Caco-2 (cell line): ENCODE measurements at regions not wholly inside any gene's neighbourhood (a gene's known extent, or its start where the extent isn't known, plus 50 kb on each side); places are given as distances from the start of the nearest gene placed in this dataset.

Experiments used
- BruUV-seq: library from RNA; stranded (reverse); fragments of 400-500 nt; replicated peaks from 2 replicates; lab custom pipeline; 2021; lab: Mats Ljungman, UMichigan
- CTCF ChIA-PET: fragments of 300-600 bp; sonication (Branson Sonifier 250); formaldehyde crosslinking; loops from one replicate; lab custom pipeline; 2022; ENCODE audit warnings: antibody characterized with exemption; lab: Charles Lee
- POLR2A ChIA-PET: fragments of 300-600 bp; sonication (Branson Sonifier 250); formaldehyde crosslinking; loops from one replicate; lab custom pipeline; 2022; ENCODE audit warnings: antibody characterized with exemption; lab: Charles Lee
- DNase-seq, 2 experiments: peaks; one replicate each; pipeline versions ENCODE4 v3.0.0 to v3.0.0-alpha.2; 2020 to 2022
- H3K27me3 ChIP-seq: replicated peaks from 2 replicates; pipeline ENCODE4 v1.6.0; 2011; ENCODE audit warnings: low read length; ENCODE audit not compliant: control insufficient read depth, insufficient read depth
- H3K36me3 ChIP-seq: 2 replicates; pipeline ENCODE4 v1.5.1; 2011; ENCODE audit warnings: low read length; ENCODE audit not compliant: control insufficient read depth, insufficient read depth
- H3K4me1 ChIP-seq: fragments of 250-450 bp; sonication (Bioruptor Pico); 2 replicates; pipeline ENCODE4 v1.5.1; 2020; ENCODE audit warnings: mild to moderate bottlenecking
- H3K4me3 ChIP-seq: 2 replicates; pipeline ENCODE4 v1.5.1; 2011; ENCODE audit warnings: low read depth, mild to moderate bottlenecking, control low read depth, low read length
- H3K9me3 ChIP-seq: fragments of 250-450 bp; sonication (Bioruptor Pico); 2 replicates; pipeline ENCODE4 v1.5.1; 2020; ENCODE audit warnings: mild to moderate bottlenecking, moderate library complexity
- H3K27ac Mint-ChIP-seq: one replicate; pipeline ENCODE4 v1.8.0; 2022; ENCODE audit warnings: mixed read lengths; ENCODE audit not compliant: unreplicated experiment
- H3K27me3 Mint-ChIP-seq: one replicate; pipeline ENCODE4 v1.8.0; 2022; ENCODE audit warnings: mixed read lengths; ENCODE audit not compliant: insufficient read depth, unreplicated experiment
- H3K36me3 Mint-ChIP-seq: one replicate; pipeline ENCODE4 v1.8.0; 2022; ENCODE audit warnings: mild to moderate bottlenecking, mixed read lengths; ENCODE audit not compliant: insufficient read depth, unreplicated experiment
- H3K4me1 Mint-ChIP-seq: one replicate; pipeline ENCODE4 v1.8.0; 2022; ENCODE audit warnings: low read depth, mixed read lengths; ENCODE audit not compliant: unreplicated experiment
- H3K4me3 Mint-ChIP-seq: one replicate; pipeline ENCODE4 v1.8.0; 2022; ENCODE audit warnings: mild to moderate bottlenecking, moderate library complexity, mixed read lengths; ENCODE audit not compliant: unreplicated experiment
- H3K9me3 Mint-ChIP-seq: one replicate; pipeline ENCODE4 v1.8.0; 2022; ENCODE audit warnings: mixed read lengths; ENCODE audit not compliant: unreplicated experiment
- CTCF ChIP-seq, 2 experiments: fragments of 200-600 bp in 1 of 2; IDR thresholded peaks; 1 replicate in 1 of 2; 2 replicates in 1 of 2; pipeline versions ENCODE4 v1.5.1 to v1.8.0; 2011 to 2022; ENCODE audit warnings: antibody characterized with exemption in 1 of 2, control low read depth in 1 of 2, inconsistent platforms in 1 of 2, low read depth in 1 of 2, low read length in 1 of 2, mild to moderate bottlenecking in 1 of 2, moderate library complexity in 1 of 2; ENCODE audit not compliant: insufficient read depth in 1 of 2, severe bottlenecking in 1 of 2, unreplicated experiment in 1 of 2
- intact Hi-C: fragments of 100-400 bp; cut with micrococcal nuclease; formaldehyde crosslinking; loops from one replicate; pipeline ENCODE4 v1.10.0; 2022; ENCODE audit not compliant: unreplicated experiment

DNA sequence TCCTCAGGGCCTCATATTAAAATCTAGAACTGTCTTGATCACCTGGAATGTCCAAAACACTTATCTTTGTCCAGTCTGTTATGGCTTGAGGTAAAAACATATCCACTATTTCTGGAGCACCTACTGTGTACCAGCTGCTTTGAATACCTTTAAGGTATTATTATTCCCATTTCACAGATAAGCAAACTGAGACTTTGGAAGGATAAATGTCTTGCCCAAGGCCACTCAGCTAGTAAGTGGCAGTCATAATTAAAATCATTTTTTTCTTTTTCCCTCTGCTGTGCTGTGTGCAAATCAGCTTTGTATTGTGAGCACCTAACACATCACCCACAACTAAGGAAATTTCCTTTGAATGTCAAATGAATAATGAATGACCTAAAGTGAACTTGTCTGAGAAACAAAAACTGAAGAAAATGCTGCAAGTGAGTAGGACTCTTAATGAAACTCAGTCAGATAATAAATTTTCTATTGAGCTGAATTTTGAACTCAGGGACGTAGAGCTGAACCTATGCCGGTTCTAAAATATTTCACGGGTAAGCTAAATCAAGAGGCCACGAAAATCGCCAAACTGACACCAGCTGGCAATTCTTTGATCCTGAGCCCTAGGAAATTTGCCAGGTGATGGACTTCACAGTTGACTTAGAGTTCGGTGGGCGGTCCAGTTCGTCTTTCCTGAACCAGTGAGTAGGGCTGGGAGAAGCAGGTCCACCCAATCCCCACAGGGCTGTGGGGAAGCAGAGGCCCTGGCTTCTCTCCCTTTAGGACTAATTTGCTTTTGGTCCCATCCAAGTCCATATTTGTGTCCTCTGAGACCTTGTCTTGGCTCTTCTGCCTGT lies 159.7 kb upstream of the PWP1 start:
- intact Hi-C loops = no loop called here
- ChIA-PET POLR2A (no interaction called here), CTCF (no interaction called here)
- H3K27me3 ChIP-seq = no peaks in the 10 kb centered on the region; the same call in 1 of the 2 replicates
- no peak for TF ChIP-seq CTCF (IDR thresholded peaks at IDR 0.05; ENCODE audit: insufficient read depth in 1 of 2, low read depth in 1 of 2, low read length in 1 of 2, severe bottlenecking in 1 of 2, unreplicated experiment in 1 of 2)
- H3K4me1 ChIP-seq = no peaks in the 10 kb centered on the region
- H3K4me1 Mint-ChIP-seq = no peaks in the 10 kb centered on the region
- no peaks in the 10 kb centered on the region for H3K9me3 Mint-ChIP-seq
- no peak overlapping the region for H3K4me3 Mint-ChIP-seq
- no peaks in the 10 kb centered on the region for H3K9me3 ChIP-seq
- H3K27me3 Mint-ChIP-seq = peaks cover 3% of the 10 kb centered on the region
- no TSS peak for BruUV-seq
- H3K27ac Mint-ChIP-seq = no peak overlapping the region
- no peak for DNase-seq
- no peak overlapping the region for H3K4me3 ChIP-seq
- no peaks in the 10 kb centered on the region for H3K36me3 Mint-ChIP-seq
- H3K36me3 ChIP-seq = no peaks in the 10 kb centered on the region

GRCh38 chr12:107526555-107527180 lies 158.9 kb upstream of the PWP1 start:
- Histone ChIP-seq H3K4me1 (no peaks in the 10 kb centered on the region), H3K9me3 (no peaks in the 10 kb centered on the region), H3K27me3 (no peaks in the 10 kb centered on the region), H3K36me3 (no peaks in the 10 kb centered on the region), H3K4me3 (no peak overlapping the region)
- DNase-seq = no peak
- Mint-ChIP-seq H3K4me1 (no peaks in the 10 kb centered on the region), H3K4me3 (no peak overlapping the region), H3K9me3 (no peaks in the 10 kb centered on the region), H3K27ac (no peak overlapping the region), H3K36me3 (no peaks in the 10 kb centered on the region), H3K27me3 (peaks cover 1% of the 10 kb centered on the region)
- TF ChIP-seq CTCF (IDR thresholded peaks at IDR 0.05; ENCODE audit: insufficient read depth in 1 of 2, low read depth in 1 of 2, low read length in 1 of 2, severe bottlenecking in 1 of 2, unreplicated experiment in 1 of 2) = no peak
- ChIA-PET POLR2A (no interaction called here), CTCF (no interaction called here)
- BruUV-seq = no TSS peak
- intact Hi-C loops = no loop called here

DNA sequence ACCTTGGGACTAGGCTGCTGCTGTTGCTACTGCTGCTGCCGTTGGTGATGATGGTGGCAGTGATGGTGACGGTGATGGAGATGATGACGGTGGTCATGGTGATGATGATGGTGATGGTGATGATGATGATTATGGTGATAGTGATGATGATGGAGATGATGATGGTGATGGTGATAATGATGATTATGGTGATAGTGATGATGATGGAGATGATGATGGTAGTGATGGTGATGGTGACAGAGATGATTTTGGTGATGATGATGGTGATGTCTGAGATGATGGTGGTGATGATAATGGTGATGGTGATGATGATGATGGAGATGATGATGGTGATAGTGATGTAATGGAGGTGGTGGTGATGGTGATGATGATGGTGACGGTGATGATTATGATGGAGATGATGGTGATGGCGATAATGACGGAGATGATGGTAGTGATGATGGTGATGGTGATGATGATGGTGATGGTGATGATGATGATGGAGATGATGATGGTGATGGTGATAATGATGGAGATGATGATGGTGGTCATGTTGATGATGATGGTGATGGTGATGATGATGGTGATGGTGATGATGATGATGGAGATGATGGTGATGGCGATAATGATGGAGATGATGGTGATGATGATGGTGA lies 156.8 kb upstream of the PWP1 start:
- intact Hi-C loops = no loop called here

More for the DNA sequence above, 156.8 kb upstream of the PWP1 start:
- H3K36me3 Mint-ChIP-seq = no peaks in the 10 kb centered on the region
- no peak overlapping the region for H3K27ac Mint-ChIP-seq
- TF ChIP-seq CTCF (IDR thresholded peaks at IDR 0.05; ENCODE audit: insufficient read depth in 1 of 2, low read depth in 1 of 2, low read length in 1 of 2, severe bottlenecking in 1 of 2, unreplicated experiment in 1 of 2) = no peak
- Histone ChIP-seq H3K9me3 (no peaks in the 10 kb centered on the region), H3K36me3 (no peaks in the 10 kb centered on the region), H3K4me3 (no peak overlapping the region), H3K27me3 (no peaks in the 10 kb centered on the region), H3K4me1 (no peaks in the 10 kb centered on the region)
- H3K4me1 Mint-ChIP-seq = no peaks in the 10 kb centered on the region
- no peaks in the 10 kb centered on the region for H3K9me3 Mint-ChIP-seq
- ChIA-PET CTCF (no interaction called here), POLR2A (no interaction called here)
- H3K4me3 Mint-ChIP-seq = no peak overlapping the region
- DNase-seq = no peak
- H3K27me3 Mint-ChIP-seq = no peaks in the 10 kb centered on the region
- BruUV-seq = no TSS peak
